ENCODE measurements at regions not wholly inside any gene's neighbourhood (a gene's known extent, or its start where the extent isn't known, plus 50 kb on each side); places are given as distances from the start of the nearest gene placed in this dataset.

GRCh38 chr6:165744555-165745228, 81.7 kb upstream of the PDE10A start:
- DNase-seq: no peak

- DNase-seq: no peak
These were observed 80.4 kb upstream of the PDE10A start for GRCh38 chr6:165743366-165743898.

GRCh38 chr6:165742047-165742446, 79.0 kb upstream of the PDE10A start:
- no peak for DNase-seq

GRCh38 chr6:165737396-165737795, 74.4 kb upstream of the PDE10A start:
- no peak for DNase-seq

- DNase-seq: no peak
These were observed 72.0 kb upstream of the PDE10A start for GRCh38 chr6:165735065-165735464.

- DNase-seq: no peak
These were observed 70.4 kb upstream of the PDE10A start for GRCh38 chr6:165733489-165733791.

- DNase-seq: no peak
These were observed 69.9 kb upstream of the PDE10A start for GRCh38 chr6:165732696-165733488.

- peak; percentile 50 for DNase-seq
These were observed 66.4 kb upstream of the PDE10A start for GRCh38 chr6:165729307-165729936.

GRCh38 chr6:165728216-165728615, 65.2 kb upstream of the PDE10A start:
- DNase-seq: no peak

GRCh38 chr6:165726965-165727381, 63.9 kb upstream of the PDE10A start:
- DNase-seq: no peak

- no peak for DNase-seq
These were observed 63.3 kb upstream of the PDE10A start for GRCh38 chr6:165726290-165726875.

- no peak for DNase-seq
These were observed 62.2 kb upstream of the PDE10A start for GRCh38 chr6:165725201-165725600.

GRCh38 chr6:165723326-165723725, 60.3 kb upstream of the PDE10A start:
- DNase-seq: no peak

GRCh38 chr6:165722022-165722421, 59.0 kb upstream of the PDE10A start:
- no peak for DNase-seq

- no peak for DNase-seq
These were observed 58.3 kb upstream of the PDE10A start for GRCh38 chr6:165721356-165721755.

GRCh38 chr6:165718491-165718891, 55.5 kb upstream of the PDE10A start:
- no peak for DNase-seq

GRCh38 chr6:165717732-165718465, 54.9 kb upstream of the PDE10A start:
- DNase-seq: no peak

GRCh38 chr6:165716886-165717285, 53.8 kb upstream of the PDE10A start:
- no peak for DNase-seq

GRCh38 chr6:165715428-165715827, 52.4 kb upstream of the PDE10A start:
- no peak for DNase-seq

GRCh38 chr6:165714907-165715306, 51.9 kb upstream of the PDE10A start:
- no peak for DNase-seq

- no peak for DNase-seq
These were observed 50.9 kb upstream of the PDE10A start for GRCh38 chr6:165713845-165714466.
